MCF 10A (cell line): ENCODE measurements at regions not wholly inside any gene's neighbourhood (a gene's known extent, or its start where the extent isn't known, plus 50 kb on each side); places are given as distances from the start of the nearest gene placed in this dataset.

Source experiments
- BruUV-seq: library from RNA; stranded (reverse); fragments of 400-500 nt; replicated peaks from 2 replicates; lab custom pipeline; 2021; lab: Mats Ljungman, UMichigan
- CTCF ChIA-PET: fragments of 300-600 bp; sonication (Branson Sonifier 250); formaldehyde crosslinking; extraction: SDS; loops from one replicate; lab custom pipeline; 2021; ENCODE audit warnings: antibody characterized with exemption, inconsistent platforms; lab: Yijun Ruan, JAX
- POLR2A ChIA-PET: fragments of 300-600, 350-650 bp; sonication (Branson Sonifier 250); formaldehyde crosslinking; extraction: SDS; loops from one replicate; lab custom pipeline; 2020; ENCODE audit warnings: antibody characterized with exemption, inconsistent platforms; lab: Yijun Ruan, JAX
- DNase-seq: peaks from one replicate; pipeline ENCODE4 v3.0.0-alpha.2; 2018; ENCODE audit not compliant: unreplicated experiment
- H3K27ac Mint-ChIP-seq: one replicate; pipeline ENCODE4 v1.8.0; 2022; ENCODE audit warnings: mild to moderate bottlenecking, low read depth, mixed read lengths; ENCODE audit not compliant: unreplicated experiment
- H3K27me3 Mint-ChIP-seq: one replicate; pipeline ENCODE4 v1.8.0; 2022; ENCODE audit warnings: mixed read lengths; ENCODE audit not compliant: insufficient read depth, unreplicated experiment
- H3K36me3 Mint-ChIP-seq: one replicate; pipeline ENCODE4 v1.8.0; 2022; ENCODE audit warnings: mild to moderate bottlenecking, moderate library complexity, mixed read lengths; ENCODE audit not compliant: insufficient read depth, unreplicated experiment
- H3K4me1 Mint-ChIP-seq: one replicate; pipeline ENCODE4 v1.8.0; 2022; ENCODE audit warnings: mixed read lengths; ENCODE audit not compliant: insufficient read depth, unreplicated experiment
- H3K4me3 Mint-ChIP-seq: one replicate; pipeline ENCODE4 v1.8.0; 2022; ENCODE audit warnings: mild to moderate bottlenecking, moderate library complexity, mixed read lengths; ENCODE audit not compliant: unreplicated experiment
- H3K9me3 Mint-ChIP-seq: one replicate; pipeline ENCODE4 v1.8.0; 2022; ENCODE audit warnings: mixed read lengths; ENCODE audit not compliant: unreplicated experiment
- CTCF ChIP-seq: fragments of 200-600 bp; IDR thresholded peaks from one replicate; pipeline ENCODE4 v1.8.0; 2022; ENCODE audit warnings: antibody characterized with exemption, mild to moderate bottlenecking; ENCODE audit not compliant: unreplicated experiment
- intact Hi-C: fragments of 100-400 bp; cut with micrococcal nuclease; formaldehyde crosslinking; loops from 2 replicates; pipeline ENCODE4 v1.14.1; 2022

GRCh38 chrX:33285550-33285949 lies 74.2 kb upstream of the DMD start:
- no peak overlapping the region for H3K4me3 Mint-ChIP-seq
- no peaks in the 10 kb centered on the region for H3K36me3 Mint-ChIP-seq
- no peak overlapping the region for H3K27ac Mint-ChIP-seq
- no peak for TF ChIP-seq CTCF
- H3K27me3 Mint-ChIP-seq, result peaks cover 25% of the 10 kb centered on the region
- intact Hi-C loops, result no loop called here
- H3K9me3 Mint-ChIP-seq, result no peaks in the 10 kb centered on the region
- no peaks in the 10 kb centered on the region for H3K4me1 Mint-ChIP-seq
- ChIA-PET POLR2A (no interaction called here), CTCF (no interaction called here)
- no TSS peak for BruUV-seq
- DNase-seq, result peak; percentile 6

DNA sequence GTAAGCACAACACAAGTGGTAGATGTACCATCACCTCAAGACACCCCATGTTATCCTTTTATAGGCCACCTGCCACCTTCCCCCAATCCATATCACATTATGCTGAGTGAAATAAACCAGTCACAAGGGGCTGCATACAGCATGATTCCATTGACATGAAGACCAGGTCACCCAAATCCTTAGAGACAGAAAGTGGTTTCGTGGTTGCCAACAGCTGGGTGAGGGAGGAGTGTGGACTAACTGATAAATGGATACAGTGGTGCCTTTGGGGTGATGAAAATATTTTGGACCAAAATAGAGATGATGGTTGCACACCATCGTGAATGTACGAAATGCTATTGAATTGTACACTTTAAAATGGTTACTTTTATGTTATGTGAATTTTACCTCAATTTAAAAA lies 65.7 kb upstream of the DMD start:
- no peaks in the 10 kb centered on the region for H3K9me3 Mint-ChIP-seq
- H3K36me3 Mint-ChIP-seq, result no peaks in the 10 kb centered on the region
- no TSS peak for BruUV-seq
- intact Hi-C loops, result no loop called here
- ChIA-PET POLR2A (no interaction called here), CTCF (no interaction called here)
- DNase-seq, result no peak
- no peak for TF ChIP-seq CTCF
- H3K27ac Mint-ChIP-seq, result no peak overlapping the region
- H3K4me1 Mint-ChIP-seq, result no peaks in the 10 kb centered on the region
- H3K4me3 Mint-ChIP-seq, result no peak overlapping the region
- H3K27me3 Mint-ChIP-seq, result peaks cover 24% of the 10 kb centered on the region

DNA sequence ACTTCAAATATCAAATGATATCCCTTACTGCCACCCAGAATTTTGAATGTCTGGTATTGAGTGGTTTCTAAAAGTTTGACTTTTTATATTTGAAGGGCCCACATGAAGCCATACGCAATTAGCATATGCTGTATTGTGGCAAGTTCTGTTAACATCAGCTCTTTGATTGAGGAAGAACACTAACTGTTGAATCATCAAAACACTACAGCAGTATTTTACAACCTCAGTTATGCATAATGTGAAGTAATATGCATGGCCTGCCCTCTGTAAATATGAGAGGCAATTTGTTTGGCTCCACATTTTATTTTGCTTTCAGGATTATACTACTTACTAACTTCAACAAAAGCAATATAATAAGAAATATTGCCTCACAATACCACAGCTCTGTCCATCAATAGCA lies 62.2 kb upstream of the DMD start:
- DNase-seq, result no peak
- CTCF ChIA-PET, result no interaction called here
- Mint-ChIP-seq H3K36me3 (no peaks in the 10 kb centered on the region), H3K27ac (no peak overlapping the region), H3K9me3 (no peaks in the 10 kb centered on the region), H3K4me3 (no peak overlapping the region), H3K4me1 (no peaks in the 10 kb centered on the region), H3K27me3 (peaks cover 24% of the 10 kb centered on the region)
- POLR2A ChIA-PET, result interaction anchor here (0.6 to 1.5 kb wide), 2 partner anchors 34 to 1400 kb away, joined by 3 to 5 read pairs; no protein-coding TSS in a partner anchor
- intact Hi-C loops, result no loop called here
- no peak for TF ChIP-seq CTCF
- BruUV-seq, result no TSS peak

DNA sequence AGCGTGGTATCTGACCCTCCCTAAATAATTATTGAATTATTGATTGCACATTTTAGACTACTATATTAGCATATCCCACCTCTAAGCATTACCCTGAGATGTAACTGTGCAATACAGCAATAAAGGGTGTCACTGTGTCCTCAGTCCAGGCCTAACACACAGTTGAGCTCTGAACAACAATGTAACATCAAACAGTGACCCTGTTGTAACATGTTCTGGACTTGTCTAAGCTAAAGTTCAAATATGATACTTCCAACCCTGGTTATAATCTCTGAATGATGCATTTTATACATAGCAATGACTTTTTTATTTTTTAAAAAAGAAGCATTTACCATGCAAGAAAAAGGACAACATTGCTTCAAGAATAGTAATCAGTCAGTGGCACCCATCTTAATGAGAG lies 61.6 kb upstream of the DMD start:
- ChIA-PET CTCF (interaction anchor here (0.6 to 0.7 kb wide), 2 partner anchors 16 to 155 kb away, joined by 3 read pairs; no protein-coding TSS in a partner anchor), POLR2A (interaction anchor here (1.5 kb wide), 1 partner anchor 35 kb away, joined by 5 read pairs; no protein-coding TSS in a partner anchor)
- H3K9me3 Mint-ChIP-seq, result no peaks in the 10 kb centered on the region
- H3K4me3 Mint-ChIP-seq, result no peak overlapping the region
- peaks cover 24% of the 10 kb centered on the region for H3K27me3 Mint-ChIP-seq
- H3K36me3 Mint-ChIP-seq, result no peaks in the 10 kb centered on the region
- no peaks in the 10 kb centered on the region for H3K4me1 Mint-ChIP-seq
- intact Hi-C loops, result no loop called here
- no peak for TF ChIP-seq CTCF
- no TSS peak for BruUV-seq
- DNase-seq, result no peak
- H3K27ac Mint-ChIP-seq, result no peak overlapping the region
